Dermis blood vessel endothelial cell (primary cell): ENCODE measurements at regions not wholly inside any gene's neighbourhood (a gene's known extent, or its start where the extent isn't known, plus 50 kb on each side); places are given as distances from the start of the nearest gene placed in this dataset.
"Not testable (repeated sequence)": the region's sequence is repeated elsewhere in the genome, so short reads cannot be mapped to it uniquely, and the experiment has no call there.

Experiments used
- DNase-seq: peaks from one replicate; pipeline ENCODE4 v3.0.0; 2010

DNA sequence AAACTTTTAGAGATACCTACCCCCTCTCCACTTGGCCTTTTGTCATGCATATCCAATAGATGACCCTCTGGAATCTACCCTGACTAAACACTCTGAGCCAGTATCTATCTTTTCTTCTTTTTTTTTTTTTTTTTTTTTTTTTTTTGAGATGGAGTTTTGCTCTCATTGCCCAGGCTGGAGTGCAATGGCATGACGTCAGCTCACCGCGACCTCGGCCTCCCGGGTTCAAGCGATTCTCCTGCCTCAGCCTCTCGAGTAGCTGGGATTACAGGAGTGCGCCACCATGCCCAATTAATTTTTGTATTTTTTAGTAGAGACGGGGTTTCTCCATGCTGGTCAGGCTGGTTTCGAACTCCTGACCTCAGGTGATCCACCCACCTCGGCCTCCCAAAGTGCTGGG is 50.8 kb upstream of the GRIN2B start:
- not testable (repeated sequence) for DNase-seq

- no peak for DNase-seq
Observed at GRCh38 chr12:14043776-14044175, 62.4 kb upstream of the GRIN2B start.

- no peak for DNase-seq
Observed at GRCh38 chr12:14048941-14049545, 67.6 kb upstream of the GRIN2B start.

GRCh38 chr12:14057895-14058294 is 76.5 kb upstream of the GRIN2B start:
- no peak for DNase-seq

DNA sequence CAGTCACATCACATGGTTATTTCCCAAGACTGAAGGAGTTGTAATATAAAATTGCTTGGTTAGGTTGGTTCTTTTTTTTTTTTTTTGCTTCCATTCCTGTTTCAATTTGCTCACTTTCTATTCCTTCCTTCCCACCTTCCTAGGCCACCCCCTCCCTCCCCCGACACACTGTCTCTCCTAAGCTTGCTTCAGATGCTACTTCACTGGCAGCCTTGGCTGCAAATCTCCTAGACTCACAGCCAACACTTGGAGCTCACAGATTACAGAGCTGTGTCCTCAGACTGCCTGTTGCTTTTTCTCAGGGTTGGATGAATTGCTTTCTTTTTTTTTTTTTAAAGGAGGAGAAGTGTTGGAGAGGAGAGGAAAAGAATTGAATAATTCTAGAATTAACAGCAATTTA is 77.3 kb upstream of the GRIN2B start:
- no peak for DNase-seq

GRCh38 chr12:14059548-14059947 is 78.1 kb upstream of the GRIN2B start:
- DNase-seq: no peak

- DNase-seq: no peak
Observed at GRCh38 chr12:14065616-14066015, 84.2 kb upstream of the GRIN2B start.

- DNase-seq: no peak
Observed at GRCh38 chr12:14066021-14066420, 84.6 kb upstream of the GRIN2B start.

GRCh38 chr12:14068961-14069360 is 87.6 kb upstream of the GRIN2B start:
- no peak for DNase-seq

- DNase-seq: no peak
Observed at GRCh38 chr12:14071833-14072232, 90.4 kb upstream of the GRIN2B start.

DNA sequence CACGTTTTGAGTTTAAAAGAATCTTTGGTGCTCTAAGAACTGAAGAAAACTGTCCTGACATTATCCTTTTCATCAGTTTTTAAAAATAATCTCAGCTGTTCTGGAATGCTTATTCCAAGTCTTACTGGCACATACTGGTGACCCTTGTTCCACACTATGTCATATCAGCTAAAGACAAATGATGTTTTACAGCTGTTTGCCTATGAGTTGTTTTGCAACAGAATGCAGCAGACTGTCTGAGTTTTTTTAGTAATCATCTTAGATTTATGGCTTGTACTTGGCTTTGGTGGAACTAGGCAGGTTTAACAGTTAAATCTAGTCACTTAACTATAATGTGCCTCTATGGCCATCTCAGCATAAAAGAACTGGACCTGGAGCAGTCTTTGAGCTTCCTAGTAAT is 91.6 kb upstream of the GRIN2B start:
- no peak for DNase-seq

GRCh38 chr12:14075797-14076393 is 94.5 kb upstream of the GRIN2B start:
- DNase-seq: no peak

- DNase-seq: no peak
Observed at GRCh38 chr12:14076538-14076937, 95.1 kb upstream of the GRIN2B start.

DNA sequence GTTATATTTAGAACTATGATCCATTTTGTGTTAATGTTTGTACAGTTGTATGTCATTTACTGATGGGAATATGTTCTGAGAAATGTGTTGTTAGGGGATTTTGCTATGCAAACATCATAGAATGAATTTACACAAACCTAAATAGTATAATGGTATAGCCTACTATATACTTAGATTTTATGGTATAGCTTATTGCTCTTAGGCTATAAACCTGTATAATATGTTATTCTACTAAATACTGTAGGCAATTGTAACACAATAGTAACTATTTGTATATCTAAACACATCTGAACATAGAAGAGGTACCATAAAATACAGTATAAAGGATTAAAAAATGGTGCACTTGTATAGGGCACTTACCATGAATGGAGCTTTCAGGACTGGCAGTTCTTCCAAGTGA is 105.4 kb upstream of the GRIN2B start:
- no peak for DNase-seq

GRCh38 chr12:14099994-14100393 is 118.6 kb upstream of the GRIN2B start:
- no peak for DNase-seq

DNA sequence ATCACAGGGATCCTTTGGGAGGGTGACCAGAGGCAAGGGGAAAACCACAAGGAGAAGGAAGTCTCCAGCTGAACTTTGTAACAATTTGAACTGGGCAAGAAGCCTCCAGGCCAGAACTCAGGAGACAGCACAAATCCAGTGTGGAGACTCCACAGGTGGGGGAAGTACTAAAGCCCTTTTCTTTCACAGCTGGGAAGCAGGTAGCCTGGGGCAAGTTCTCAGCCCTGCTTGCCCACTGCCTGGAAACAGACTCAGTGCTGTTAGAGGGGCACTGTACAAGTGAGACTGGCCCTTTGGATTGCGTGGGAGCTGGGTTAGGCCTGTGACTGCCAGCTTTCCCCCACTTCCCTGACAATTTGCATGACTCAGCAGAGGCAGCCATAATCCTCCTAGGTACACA is 120.2 kb upstream of the GRIN2B start:
- DNase-seq: not testable (repeated sequence)

GRCh38 chr12:14111230-14111865 is 129.9 kb upstream of the GRIN2B start:
- DNase-seq: no peak

DNA sequence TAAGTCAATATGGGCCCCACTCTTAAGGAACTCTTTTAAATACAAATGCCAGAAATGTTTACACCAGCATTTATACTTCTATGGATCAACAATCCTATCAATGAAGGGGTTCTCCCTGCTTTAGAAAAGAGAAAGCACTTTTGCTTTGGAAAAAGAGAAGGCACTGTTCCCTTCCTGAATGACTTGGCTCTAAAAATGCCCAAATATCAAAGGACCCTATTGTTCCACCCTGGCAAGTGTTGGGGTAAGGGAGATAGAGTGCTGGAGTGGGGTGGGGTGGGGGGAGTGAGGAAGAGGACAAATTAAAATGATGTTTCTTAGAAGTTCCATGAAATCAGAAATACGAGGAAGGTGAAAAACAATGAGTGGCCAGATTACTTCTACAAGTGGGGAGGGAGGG is 131.6 kb upstream of the GRIN2B start:
- no peak for DNase-seq

- no peak for DNase-seq
Observed at GRCh38 chr12:14126692-14127091, 145.3 kb upstream of the GRIN2B start.

DNA sequence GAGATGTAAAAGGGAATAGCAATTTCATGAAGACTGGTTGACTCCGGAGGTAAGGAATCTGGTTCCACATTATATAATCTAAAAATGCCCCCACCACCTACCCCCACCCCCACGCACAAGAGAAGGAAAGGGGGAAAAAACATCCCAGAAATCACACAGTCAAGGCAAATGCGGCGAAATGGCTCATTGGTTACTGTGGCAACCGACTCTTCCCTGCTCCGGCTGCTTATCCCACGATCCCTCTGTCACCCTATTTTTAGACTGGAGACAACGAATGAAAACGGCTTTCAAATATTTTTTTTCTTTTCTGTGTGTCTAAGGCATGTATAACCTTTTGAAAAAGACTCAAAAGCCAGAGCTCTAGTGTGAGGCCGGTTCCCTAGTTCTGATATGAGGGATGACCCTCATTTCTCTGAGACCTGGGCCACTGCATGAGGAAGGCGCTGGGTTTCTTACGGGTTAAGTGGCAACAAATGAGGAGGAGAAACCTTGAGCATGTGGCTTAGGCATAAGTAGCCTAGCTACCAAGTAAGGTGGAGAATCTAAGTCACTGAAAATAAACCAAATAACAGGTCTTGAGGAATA is 148.3 kb upstream of the GRIN2B start:
- DNase-seq: no peak

- no peak for DNase-seq
Observed at GRCh38 chr12:14135996-14136395, 154.6 kb upstream of the GRIN2B start.

GRCh38 chr12:14138495-14138894 is 157.1 kb upstream of the GRIN2B start:
- DNase-seq: no peak

GRCh38 chr12:14148489-14149270 is 167.3 kb upstream of the GRIN2B start:
- no peak for DNase-seq
